ENCODE measurements at regions not wholly inside any gene's neighbourhood (a gene's known extent, or its start where the extent isn't known, plus 50 kb on each side); places are given as distances from the start of the nearest gene placed in this dataset.

GRCh38 chr15:80308002-80308401 is 56.0 kb upstream of the CTXND1 start:
- ATAC-seq (no peak), DNase-seq (no peak)
- Histone ChIP-seq H3K36me3 (replicated peaks in 1 of 2; ENCODE audit: insufficient read depth in 1 of 2, low read depth in 2 of 2) (no peaks in the 10 kb centered on the region), H3K27ac (no peak overlapping the region), H3K27me3 (peaks cover 0 to 3% of the 10 kb centered on the region in 2 donors), H3K4me3 (no peak overlapping the region), H3K9me3 (no peaks in the 10 kb centered on the region), H3K4me1 (no peaks in the 10 kb centered on the region)
- no peak for TF ChIP-seq POLR2A (IDR thresholded peaks at IDR 0.05)
- TF ChIP-seq, protein P1, sequence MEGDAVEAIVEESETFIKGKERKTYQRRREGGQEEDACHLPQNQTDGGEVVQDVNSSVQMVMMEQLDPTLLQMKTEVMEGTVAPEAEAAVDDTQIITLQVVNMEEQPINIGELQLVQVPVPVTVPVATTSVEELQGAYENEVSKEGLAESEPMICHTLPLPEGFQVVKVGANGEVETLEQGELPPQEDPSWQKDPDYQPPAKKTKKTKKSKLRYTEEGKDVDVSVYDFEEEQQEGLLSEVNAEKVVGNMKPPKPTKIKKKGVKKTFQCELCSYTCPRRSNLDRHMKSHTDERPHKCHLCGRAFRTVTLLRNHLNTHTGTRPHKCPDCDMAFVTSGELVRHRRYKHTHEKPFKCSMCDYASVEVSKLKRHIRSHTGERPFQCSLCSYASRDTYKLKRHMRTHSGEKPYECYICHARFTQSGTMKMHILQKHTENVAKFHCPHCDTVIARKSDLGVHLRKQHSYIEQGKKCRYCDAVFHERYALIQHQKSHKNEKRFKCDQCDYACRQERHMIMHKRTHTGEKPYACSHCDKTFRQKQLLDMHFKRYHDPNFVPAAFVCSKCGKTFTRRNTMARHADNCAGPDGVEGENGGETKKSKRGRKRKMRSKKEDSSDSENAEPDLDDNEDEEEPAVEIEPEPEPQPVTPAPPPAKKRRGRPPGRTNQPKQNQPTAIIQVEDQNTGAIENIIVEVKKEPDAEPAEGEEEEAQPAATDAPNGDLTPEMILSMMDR (IDR thresholded peaks at IDR 0.05), result no peak
- intact Hi-C loops (cut with DNase I), result no loop called here
- WGBS, 2 donors, result 77 to 90% methylated on average over 4 to 11 of the region's 11 CpGs

DNA sequence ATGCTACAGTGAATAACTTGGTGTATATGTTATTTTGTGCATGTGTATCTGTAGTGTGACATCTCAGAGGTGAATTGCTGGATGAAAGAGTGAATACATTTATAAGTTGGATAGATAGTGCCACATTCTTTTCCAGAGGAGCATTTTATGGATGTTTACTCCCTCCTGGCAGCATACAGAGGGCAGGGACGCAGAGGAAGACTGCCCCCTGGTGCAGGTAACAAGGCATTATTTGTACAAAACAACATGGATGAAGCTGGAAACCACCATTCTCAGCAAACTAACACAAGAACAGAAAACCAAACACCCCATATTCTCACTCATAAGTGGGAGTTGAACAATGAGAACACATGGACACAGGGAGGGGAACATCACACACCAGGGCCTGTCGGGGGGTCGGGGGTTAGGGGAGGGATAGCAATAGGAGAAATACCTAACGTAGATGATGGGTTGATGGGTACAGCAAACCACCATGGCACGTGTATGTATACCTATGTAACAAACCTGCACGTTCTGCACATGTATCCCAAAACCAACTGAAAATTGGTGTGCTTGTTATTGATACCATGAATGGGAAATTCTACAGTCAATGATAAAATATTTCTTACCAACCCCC is 57.9 kb upstream of the CTXND1 start:
- no peaks in the 10 kb centered on the region for H3K27me3 ChIP-seq
- no peak overlapping the region for H3K4me3 ChIP-seq
- no peaks in the 10 kb centered on the region for H3K4me1 ChIP-seq
- H3K9me3 ChIP-seq, result no peaks in the 10 kb centered on the region
- no peak for TF ChIP-seq POLR2A (IDR thresholded peaks at IDR 0.05)
- TF ChIP-seq, protein P1 (IDR thresholded peaks at IDR 0.05), result peak; percentile 31 to 59 (median 50)
- no peak overlapping the region for H3K27ac ChIP-seq
- H3K36me3 ChIP-seq (replicated peaks in 1 of 2; ENCODE audit: insufficient read depth in 1 of 2, low read depth in 2 of 2), result no peaks in the 10 kb centered on the region
- ATAC-seq (no peak), DNase-seq (peak in 2 of 4 donors; percentile 33 to 40)
- WGBS, 2 donors, result 35 to 38% methylated on average over 6 of the region's 6 CpGs
- intact Hi-C loops (cut with DNase I), result no loop called here

- H3K9me3 ChIP-seq, result no peaks in the 10 kb centered on the region
- no peak overlapping the region for H3K4me3 ChIP-seq
- ATAC-seq (no peak), DNase-seq (no peak)
- no peak overlapping the region for H3K27ac ChIP-seq
- H3K27me3 ChIP-seq, result no peaks in the 10 kb centered on the region
- H3K36me3 ChIP-seq (replicated peaks in 1 of 2; ENCODE audit: insufficient read depth in 1 of 2, low read depth in 2 of 2), result no peaks in the 10 kb centered on the region
- H3K4me1 ChIP-seq, result no peaks in the 10 kb centered on the region
- intact Hi-C loops (cut with DNase I), result no loop called here
- WGBS, 2 donors, result 54 to 59% methylated on average over 7 of the region's 7 CpGs
- no peak for TF ChIP-seq POLR2A (IDR thresholded peaks at IDR 0.05)
- TF ChIP-seq, protein P1 (IDR thresholded peaks at IDR 0.05), result no peak
Observed at GRCh38 chr15:80310776-80311175, 58.8 kb upstream of the CTXND1 start.

DNA sequence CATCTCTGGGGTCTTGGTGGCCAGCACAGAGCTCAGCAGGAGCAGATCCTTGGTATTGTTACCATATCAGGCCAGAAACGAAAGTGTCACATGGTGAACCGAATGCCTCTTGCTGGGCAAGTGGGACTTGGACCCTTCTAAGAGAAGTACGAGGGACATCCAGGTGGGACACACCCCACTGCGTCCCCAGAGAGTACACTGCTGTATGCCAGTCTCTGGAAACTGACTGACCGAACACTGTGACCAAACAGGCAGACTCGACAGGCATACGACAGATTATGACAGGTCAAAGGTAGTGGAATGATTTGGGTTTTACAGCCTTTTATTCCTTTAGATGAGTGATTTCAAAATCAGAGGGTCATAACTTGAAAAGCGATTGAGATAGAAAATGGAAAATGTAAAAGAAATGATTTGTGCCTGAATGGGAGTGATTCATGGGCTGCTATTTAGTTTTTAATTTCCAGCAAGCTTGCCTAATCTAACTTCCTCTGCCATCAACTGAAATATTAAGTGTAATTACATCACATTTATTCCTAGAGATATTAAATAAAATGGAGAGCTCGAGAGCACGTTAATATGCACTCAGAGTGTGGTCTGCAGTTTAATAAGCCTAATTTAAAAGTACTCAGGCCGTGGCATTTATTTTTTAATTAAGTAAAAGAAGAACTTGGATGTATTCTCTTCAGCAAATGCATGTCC is 63.4 kb upstream of the CTXND1 start:
- H3K4me3 ChIP-seq, result no peak overlapping the region
- no peaks in the 10 kb centered on the region for H3K27me3 ChIP-seq
- intact Hi-C loops (cut with DNase I), result no loop called here
- ATAC-seq (no peak), DNase-seq (no peak)
- H3K36me3 ChIP-seq (replicated peaks in 1 of 2; ENCODE audit: insufficient read depth in 1 of 2, low read depth in 2 of 2), result no peaks in the 10 kb centered on the region
- H3K9me3 ChIP-seq, result no peaks in the 10 kb centered on the region
- H3K4me1 ChIP-seq, result no peaks in the 10 kb centered on the region
- no peak for TF ChIP-seq POLR2A (IDR thresholded peaks at IDR 0.05)
- no peak overlapping the region for H3K27ac ChIP-seq
- 76 to 79% methylated on average over 9 to 11 of the region's 11 CpGs for WGBS, 2 donors

- TF ChIP-seq, protein P1 (IDR thresholded peaks at IDR 0.05), result no peak
- no peak for TF ChIP-seq POLR2A (IDR thresholded peaks at IDR 0.05)
- Histone ChIP-seq H3K27ac (no peak overlapping the region), H3K4me1 (no peaks in the 10 kb centered on the region), H3K9me3 (no peaks in the 10 kb centered on the region), H3K36me3 (replicated peaks in 1 of 2; ENCODE audit: insufficient read depth in 1 of 2, low read depth in 2 of 2) (no peaks in the 10 kb centered on the region), H3K4me3 (no peak overlapping the region), H3K27me3 (no peaks in the 10 kb centered on the region)
- intact Hi-C loops (cut with DNase I), result no loop called here
- WGBS, 2 donors, result 72 to 73% methylated on average over 6 to 8 of the region's 8 CpGs
- DNase-seq (peak in 2 of 4 donors; percentile 9 to 33), ATAC-seq (peak; percentile 60)
Observed at GRCh38 chr15:80317389-80318182, 65.6 kb upstream of the CTXND1 start.

Data from body of pancreas (tissue), 4 donors.